NCI-H748 treated with DMSO at 0.1 percent for 48 hours (cell line): ENCODE measurements at regions not wholly inside any gene's neighbourhood (a gene's known extent, or its start where the extent isn't known, plus 50 kb on each side); places are given as distances from the start of the nearest gene placed in this dataset.

ENCODE experiments used
- DNase-seq: peaks from one replicate; lab custom pipeline; 2025; lab: John Stamatoyannopoulos, UW

DNA sequence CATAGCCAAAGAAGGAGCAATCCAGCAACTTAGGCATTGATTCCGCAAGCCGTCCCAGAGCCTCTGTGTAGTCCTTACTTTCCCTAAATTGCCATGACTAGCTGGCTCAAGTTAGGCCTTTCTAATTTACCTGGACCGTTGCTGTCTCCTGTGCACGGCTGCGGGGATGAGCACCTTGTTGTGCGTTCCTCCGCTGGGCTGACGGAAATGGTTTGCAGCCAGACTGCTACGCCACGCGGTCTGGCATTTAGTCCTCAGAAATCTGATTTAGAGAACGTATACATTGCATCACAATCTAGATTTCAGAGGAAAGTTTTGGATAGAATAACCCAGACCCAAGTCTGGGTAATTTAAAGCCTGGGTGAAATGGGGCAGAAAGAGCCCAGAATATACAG, 133.2 kb upstream of the ARHGAP5 start:
- DNase-seq = no peak

DNA sequence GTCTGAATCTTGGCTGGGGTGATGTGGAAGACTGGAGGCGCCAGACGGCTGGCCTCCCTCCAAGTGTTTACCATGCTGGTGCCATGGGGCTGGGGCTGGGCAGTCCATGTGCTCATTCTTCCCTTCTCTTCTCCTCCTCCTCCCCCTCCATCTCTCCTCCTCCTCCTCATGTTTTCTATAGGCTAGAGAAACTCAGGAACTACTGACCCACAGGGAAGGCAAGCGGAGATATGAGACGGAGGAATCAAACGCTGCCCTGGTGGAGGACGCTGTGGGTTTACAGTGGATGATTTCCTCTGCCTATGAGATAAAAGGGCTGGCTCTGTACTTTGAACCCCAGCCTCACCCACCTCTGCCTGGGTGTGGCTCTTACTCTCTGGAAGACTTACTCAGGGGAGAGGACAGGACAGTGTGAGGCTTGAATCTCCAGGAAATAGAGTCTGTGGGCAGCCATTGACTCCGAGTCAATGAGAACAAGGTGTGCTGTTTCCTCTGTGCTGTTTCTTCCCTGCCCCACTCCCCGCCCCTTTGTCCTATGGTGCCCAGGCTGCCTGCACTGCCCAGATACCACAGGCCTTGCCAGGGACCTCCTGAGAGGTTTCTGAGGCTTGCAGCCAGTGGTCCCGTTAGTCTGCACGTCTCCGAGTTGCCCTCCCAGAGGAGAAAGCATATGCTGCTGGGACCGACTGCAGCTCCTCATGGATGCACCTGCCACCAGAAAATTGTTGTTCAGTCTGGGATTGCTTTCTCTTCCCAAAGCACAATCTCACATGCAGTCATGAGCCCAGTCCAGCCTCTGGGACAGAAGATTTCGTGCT, 132.6 kb upstream of the ARHGAP5 start:
- DNase-seq = no peak

DNA sequence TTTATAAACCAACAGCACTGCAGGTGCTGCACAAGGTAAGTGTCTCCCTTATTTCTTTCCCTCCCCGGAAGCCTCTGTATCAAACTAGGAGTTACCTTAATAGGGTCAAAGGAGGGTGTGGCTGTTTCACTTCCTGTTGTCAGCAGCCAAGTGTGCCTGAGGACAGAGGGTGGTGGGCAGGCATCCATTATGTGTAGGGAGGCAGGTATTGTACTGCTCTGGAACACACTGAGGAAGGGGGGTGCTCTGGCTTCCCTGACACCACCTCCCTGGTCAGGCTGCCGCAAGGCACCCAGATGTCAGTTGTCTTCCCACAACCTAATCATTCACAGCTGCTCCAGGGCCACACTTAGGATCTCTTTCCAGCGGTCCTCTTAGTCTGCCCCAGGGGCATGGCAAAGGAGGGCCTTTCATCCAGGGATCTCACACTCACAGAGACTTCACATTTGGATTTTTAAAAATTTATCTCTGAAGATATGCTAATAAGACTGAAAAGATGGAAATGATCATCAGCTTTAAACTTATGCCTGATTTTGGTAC, 132.0 kb upstream of the ARHGAP5 start:
- peak; percentile 36 for DNase-seq

DNA sequence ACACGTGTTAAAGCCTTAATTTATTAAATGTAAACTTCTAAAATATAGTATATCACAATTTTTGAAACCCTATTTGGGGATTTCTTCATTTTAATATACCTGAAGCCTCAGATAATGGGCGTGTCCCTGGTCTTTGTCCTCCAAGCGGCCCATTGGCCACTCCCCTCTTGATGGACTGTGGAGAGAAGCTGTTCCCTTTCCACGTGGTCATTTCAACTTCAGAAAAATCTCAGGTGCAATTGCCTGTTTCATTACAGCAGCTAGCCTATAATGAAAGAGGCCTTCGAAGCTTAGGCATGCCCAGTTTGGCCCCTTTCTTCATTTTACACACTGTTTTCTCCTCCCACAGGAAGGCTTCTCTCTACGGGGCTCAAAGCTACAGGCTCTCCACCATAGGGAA, 131.4 kb upstream of the ARHGAP5 start:
- no peak for DNase-seq

DNA sequence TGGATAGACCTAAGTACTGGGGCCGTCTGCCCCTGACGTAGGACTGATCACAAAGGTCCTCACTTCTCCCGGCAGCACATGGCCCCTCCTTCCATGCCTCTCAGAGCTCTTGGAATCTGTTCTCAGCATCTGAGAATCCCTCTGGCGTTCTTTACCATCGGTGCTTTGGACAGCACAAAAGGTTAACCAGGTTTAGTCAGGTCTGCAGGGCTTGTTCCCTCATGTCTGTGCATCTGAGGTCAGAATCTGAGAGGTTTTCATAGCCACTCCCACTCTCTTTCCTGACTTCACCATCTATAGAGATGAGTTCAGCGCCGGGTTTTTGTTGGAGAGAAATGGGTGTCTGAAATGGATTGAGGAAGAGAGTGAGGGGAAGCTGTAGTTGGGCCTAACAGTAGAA, 130.0 kb upstream of the ARHGAP5 start:
- DNase-seq = no peak

DNA sequence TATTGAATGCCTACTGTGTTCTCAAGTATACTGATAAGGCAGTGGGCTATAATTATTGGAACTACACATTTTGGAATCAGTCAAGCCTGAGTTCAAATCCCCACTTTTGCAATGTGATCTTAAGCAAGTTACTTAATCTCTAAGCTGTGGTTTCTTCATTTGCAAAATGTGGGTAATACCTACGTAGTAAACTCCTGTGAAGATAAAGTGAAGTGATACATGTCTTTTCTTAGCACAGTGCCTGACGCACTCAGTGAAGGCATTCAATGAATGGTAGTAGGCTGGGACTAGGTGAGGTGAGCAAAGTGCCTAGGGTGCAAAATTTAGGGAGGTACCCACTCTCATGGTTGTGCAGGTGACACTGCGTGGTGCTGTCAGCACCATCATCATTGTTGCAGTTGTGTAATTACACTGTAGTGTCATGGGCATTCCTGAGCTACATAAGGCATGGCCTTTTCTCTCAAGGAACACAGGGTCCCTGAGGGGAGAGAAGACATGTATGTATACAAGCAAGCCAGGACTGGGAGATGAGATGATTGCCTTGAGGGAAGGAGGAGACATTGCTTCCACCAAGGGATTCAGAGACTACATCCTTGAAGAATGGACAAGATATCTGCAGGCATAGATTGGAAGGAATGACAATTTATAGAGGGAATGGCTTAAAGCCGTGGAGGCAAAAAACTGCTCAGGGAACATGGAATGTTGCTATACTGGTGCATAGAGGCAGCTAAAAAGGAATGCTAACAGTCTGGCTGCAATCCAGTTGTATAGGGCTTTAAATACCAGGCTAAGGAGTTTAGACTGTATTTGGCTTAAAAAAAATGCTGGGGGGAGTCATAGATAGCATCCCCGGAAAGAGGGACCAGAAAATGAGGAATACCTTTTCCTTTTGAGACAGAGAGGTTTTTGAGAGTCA, 129.2 kb upstream of the ARHGAP5 start:
- no peak for DNase-seq

DNA sequence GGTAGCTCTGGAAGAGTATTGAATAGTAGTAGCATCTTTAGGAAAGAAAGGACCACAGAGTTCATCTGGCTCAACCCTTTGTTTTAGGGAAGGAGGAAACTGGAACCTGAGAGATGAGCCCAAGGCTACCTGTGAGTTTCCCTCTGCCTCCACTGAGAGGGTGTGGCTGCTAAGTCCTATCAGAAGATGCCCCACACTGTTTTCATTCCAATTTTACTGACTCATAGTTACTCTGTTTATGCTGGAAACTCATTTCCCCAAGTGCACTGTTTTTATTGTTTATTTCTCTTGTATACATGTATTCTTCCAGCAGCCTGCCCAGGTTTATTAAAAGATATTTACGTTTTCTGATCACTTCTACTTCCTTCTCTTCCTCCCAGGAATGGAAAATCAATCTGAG, 127.4 kb upstream of the ARHGAP5 start:
- DNase-seq = no peak

DNA sequence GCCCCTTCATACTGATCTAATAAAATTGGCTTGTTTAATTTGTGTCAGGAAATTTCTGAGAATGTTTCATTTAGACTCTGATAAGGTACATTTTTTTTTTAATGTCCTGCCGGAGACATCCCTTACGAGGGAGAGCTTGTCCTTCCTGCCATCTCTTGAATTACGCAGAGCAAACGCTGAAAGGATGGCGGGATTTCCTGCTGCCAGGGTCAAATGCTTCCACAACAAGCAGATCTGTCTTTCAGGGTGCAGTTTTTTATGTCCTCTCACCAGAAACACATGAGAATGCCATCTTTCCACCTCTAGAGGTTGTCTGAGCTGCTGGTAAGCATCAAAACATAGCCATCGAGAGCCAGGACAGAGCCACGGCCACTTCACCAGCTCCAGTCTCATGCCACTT, 126.8 kb upstream of the ARHGAP5 start:
- DNase-seq = no peak

DNA sequence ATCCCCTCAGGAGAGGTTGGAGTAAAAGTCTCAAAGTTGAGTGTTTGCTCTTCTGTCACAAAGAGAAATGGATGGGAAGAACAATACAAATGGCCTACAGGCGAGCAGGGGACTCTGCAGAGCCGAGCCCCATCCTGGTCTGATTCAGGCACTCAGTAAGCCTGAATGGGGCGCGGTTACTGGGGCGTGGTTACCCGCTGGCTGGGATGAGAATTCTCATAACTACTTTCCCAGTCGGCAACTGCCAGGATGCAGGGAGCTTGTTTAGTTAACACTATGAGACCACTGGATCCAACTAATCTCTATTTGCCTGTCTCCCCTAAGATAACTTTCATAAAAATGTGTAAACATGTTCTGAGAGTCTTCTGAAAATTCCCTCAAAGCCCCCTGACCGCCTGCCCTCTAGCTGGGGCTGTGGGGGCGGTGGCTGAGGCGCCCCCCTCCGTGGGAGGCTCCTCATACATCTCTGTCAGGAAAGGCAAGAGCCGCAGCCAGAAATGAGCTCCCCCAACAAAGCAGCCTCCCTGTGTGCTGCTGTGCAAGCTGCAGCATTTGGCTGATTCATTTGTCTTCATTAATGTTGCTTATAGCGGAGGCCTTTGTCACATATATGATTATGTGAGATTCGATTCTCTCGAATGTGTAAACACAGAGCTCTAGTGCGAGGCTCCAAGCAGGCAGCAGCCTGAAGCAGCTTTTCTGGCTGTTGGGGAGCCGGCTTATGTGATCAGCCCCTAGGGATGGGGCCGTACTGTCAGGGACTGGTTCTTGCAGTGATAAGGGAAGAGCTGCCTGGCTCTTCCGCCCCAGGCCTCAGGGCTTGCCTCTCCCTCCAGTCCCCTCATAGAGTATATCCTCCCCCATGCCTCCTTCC, 126.1 kb upstream of the ARHGAP5 start:
- DNase-seq = peak; percentile 24

DNA sequence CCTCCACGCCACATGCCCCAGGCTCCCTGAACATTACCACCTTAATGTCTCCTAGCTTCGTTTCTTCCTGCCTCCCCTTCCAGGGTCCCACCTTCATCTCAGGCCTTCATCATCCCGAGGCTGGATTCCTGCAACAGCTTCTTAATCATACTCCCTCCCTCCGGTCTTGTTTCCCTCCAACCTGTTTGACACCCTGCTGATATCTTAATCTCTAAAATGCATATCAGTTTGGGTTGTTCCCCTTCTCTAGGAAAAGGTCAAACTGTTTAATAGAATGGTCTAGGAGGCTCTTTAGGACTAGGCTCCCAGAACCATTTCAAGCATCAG, 125.5 kb upstream of the ARHGAP5 start:
- no peak for DNase-seq

DNA sequence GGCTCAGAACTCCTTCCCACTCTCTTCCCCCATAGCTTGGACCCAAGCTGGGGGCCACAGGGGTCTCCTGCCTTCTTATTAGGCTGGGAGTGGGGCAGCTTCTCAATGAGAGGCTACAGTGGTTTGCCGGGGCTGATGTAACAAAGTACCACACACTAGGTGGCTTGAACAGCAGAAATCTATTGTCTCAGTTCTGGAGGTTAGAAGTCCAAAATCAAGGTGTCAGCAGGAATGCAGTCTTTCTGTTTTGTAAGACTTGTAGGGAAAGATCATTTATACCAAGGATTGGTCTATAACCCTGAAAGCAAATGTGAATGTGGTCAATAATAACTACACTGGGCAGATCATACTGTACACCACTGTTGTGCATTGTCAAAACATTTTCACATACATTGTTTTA, 124.5 kb upstream of the ARHGAP5 start:
- DNase-seq = no peak

DNA sequence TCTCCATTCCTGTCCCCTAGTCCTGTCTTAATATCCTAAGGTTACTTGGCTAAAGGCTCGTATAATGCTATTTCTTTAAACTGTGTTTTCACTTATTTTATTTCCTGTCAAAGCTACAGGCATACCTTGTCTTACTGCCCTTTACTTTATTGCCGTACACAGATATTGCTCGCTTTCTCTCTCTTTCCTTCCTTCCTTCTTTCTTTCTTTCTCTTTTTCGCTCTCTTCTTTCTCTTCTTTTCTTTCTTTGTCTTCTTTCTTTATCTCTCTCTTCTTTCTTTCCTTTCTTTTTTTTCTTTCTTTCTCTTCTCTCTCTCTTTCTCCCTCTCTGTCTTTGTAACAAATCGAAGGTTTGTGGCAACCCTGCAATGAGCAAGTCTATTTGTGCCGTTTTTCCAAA, 123.9 kb upstream of the ARHGAP5 start:
- no peak for DNase-seq

DNA sequence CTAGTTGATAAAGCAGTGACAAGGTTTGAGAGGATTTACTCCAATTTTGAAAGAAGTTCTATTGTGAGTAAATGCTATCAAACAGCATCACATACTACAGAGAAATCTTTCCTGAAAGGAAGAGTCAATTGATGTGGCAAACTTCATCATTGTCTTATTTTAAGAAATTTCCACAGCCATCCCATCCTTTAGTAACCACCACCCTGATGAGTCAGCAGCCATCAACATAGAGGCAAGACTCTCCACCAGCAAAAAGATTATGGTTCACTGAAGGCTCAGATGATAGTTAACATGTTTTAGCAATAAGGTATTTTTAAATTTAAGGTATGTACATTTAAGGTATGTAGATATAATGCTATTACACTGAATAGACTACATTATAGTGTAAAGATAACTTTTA, 122.1 kb upstream of the ARHGAP5 start:
- no peak for DNase-seq

DNA sequence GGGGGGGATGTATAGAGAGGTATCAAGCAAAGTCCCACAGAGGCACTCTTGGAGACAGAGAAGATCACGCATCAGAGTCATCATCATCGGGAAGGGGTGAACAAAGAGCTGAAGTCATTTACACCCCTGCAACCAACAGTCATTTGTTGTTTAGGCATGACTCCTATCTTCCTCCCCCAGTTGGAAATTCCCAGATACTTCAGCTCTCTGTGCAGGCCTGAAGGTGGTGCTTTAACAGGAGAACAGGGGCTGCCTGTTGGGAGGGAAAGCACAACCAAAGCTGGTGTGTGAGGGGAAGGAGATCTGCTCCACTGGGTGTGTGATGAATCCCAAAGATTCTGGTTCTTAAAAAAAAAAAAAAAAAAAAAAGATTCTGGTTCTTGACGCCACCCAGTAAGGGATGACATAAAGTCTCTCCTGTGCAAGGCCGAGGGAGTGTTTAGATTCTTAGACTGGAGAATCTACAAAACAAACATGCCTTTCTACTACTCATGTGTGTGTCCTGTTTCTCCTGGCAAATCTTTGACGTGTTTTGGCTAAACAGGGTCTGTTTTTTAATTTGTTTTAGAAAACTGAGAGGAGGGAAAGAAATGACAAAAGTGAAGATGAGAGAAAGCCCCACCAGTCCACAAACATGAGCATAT, 121.0 kb upstream of the ARHGAP5 start:
- DNase-seq = no peak

DNA sequence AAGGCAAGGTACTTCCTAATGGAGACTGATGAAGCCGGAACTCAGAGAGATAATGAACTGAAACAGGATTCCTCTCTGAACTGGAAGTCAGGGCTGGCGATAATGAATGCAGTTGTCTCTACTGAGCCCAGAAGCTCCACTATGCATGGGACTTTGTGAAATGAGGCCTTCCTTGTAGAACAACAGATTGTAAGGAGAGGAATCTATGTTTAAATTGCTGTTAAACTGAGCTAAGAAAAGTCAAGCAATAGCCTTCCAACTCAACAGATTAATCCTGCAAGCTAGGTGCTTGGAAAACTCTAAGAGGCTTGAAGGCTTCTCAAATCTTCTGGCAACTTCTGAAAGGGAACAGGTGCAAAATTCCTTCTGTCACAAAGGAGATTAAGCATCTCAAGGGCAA, 119.5 kb upstream of the ARHGAP5 start:
- no peak for DNase-seq

DNA sequence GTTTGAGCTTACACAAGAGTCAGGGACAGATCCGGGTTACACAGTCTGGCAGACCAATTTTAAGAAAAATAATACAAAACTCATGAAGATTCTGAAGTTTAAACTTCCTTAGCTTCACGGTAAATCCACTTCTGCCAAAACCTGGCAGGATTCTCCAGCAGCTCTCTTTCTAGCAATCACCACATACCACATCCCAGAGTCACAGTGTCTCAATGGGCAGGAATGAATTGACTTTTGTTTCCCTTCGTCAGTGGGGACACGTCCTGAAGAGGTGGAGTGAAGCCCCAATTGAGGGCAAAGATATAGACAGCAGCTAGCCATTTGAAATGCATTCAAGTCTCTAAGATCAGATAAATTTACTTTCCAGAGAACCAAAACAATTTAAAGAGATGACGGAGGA, 117.1 kb upstream of the ARHGAP5 start:
- no peak for DNase-seq

DNA sequence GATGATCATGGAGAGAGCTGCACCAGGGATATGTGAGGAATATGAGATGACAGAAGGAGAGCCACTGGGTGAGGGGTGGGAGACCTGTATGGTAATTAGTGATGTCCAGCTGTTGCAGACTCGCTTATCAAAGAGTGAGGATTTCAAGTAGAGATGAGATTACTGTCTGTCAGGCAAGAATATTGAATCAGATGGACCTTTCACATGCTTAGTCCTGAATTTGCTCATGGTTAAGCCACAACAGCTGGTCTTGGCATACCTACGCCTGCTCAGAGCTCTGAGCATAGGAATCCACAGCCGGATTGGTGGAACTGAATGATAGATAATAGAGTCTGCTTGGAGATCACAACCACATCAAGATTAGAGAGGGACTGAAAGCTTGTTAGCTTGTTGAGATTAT, 115.2 kb upstream of the ARHGAP5 start:
- no peak for DNase-seq

DNA sequence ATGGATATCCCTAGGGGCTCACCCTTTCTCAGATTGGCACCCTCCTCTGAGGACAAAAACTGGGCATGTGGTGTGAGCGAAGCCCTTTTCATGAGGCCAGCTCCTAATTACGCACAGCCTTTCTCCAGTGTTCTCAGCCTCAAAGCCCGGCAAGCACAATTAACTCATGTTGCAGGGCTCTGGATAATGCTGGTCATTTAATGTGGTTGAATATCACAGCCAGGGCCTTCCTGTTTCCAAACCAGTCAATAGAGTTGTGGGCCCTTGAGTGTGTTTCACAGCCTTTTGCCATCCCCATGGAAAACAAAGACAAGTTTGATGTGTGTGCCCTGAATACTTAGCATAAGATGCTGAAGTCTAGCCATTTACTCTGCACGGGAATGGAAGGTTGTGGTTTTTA, 114.2 kb upstream of the ARHGAP5 start:
- DNase-seq = no peak

DNA sequence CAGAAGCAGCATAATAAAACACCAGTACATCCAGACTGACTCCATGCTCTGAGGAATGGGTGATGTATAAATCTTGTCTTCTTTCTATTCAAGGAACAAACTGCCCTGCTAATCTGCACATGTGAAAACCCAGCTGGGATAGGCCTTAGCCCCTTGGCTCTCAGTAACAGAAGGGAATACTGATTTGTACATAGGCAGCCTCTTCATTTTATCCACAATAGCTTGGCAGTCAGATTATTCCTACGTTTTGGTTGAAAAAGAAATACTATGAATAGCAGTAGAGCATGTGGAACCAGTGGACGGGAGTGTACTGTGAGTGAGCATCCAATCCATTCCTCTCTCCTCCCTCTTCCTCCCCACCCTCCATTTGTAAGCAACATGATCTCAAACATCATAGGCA, 113.5 kb upstream of the ARHGAP5 start:
- DNase-seq = no peak

DNA sequence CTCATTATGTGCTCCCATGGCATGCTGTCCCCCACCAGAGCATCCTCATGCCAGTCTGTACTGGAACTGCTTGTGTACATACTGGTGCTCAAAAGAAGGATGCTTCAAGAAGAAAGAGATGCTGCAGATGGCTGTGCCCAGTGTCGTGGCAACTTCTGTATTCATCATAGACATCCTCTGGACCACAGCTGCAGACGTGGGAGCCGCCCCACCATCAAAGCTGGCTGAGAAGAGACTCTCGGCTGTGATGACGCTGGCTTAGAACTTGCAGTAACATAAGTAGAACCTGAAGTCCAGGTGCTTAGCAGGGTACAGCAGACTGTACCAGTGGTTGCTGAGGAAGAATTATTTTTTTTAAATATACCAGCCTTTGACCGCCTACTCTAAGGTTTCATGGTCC, 112.6 kb upstream of the ARHGAP5 start:
- no peak for DNase-seq

DNA sequence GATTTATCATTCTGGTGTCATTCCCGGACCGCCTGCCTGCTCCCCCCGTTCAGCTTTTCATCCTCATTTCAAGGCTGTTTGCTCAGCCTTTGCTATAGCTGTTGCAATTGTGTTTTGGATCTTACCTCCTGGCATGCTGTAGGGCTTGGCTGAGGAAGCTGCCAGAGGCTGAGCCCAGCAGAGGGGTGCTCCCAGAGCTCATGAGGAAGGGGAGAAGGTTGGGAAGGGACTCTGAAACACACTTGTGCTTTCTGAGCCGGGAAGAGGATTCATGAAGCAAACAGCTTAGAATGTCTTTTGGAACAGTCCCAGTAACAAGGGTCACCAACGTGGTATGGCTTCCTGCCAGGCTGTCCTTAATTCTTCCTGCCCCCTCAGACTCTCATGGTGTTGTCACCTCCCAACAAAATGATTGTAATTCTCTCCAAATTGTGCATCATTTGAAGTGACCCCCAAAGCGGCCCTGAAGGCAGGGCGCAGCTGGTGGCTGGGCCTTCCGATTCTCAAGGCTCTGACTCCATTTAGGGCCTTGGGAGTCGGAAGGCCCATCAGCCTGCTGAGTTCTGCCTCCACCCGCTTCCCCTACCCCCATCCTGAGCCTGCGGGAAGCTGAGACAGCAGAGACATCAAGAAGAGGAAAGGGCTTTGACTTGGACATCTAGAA, 111.9 kb upstream of the ARHGAP5 start:
- no peak for DNase-seq
